Activated naive CD4-positive, alpha-beta T cell treated with anti-CD3 and anti-CD28 coated beads for 36 hours (primary cell): ENCODE measurements at regions not wholly inside any gene's neighbourhood (a gene's known extent, or its start where the extent isn't known, plus 50 kb on each side); places are given as distances from the start of the nearest gene placed in this dataset.
"Not testable (repeated sequence)": the region's sequence is repeated elsewhere in the genome, so short reads cannot be mapped to it uniquely, and the experiment has no call there.

Source experiments
- CTCF ChIA-PET: fragments of 350-600 bp; sonication (Branson Sonifier 250); formaldehyde crosslinking; loops from one replicate; lab custom pipeline; 2021; ENCODE audit warnings: antibody characterized with exemption; lab: Charles Lee
- DNase-seq: peaks from one replicate; pipeline ENCODE4 v3.0.0-alpha.2; 2020
- H3K27ac Mint-ChIP-seq: one replicate; pipeline ENCODE4 v1.8.0; 2021; ENCODE audit warnings: mild to moderate bottlenecking, mixed read lengths
- H3K27me3 Mint-ChIP-seq: one replicate; pipeline ENCODE4 v1.8.0; 2021; ENCODE audit warnings: low read depth, mixed read lengths
- H3K36me3 Mint-ChIP-seq: one replicate; pipeline ENCODE4 v1.8.0; 2021; ENCODE audit warnings: low read depth, mixed read lengths
- H3K4me1 Mint-ChIP-seq: one replicate; pipeline ENCODE4 v1.8.0; 2021; ENCODE audit warnings: low read depth, mixed read lengths
- H3K4me3 Mint-ChIP-seq: one replicate; pipeline ENCODE4 v1.8.0; 2021; ENCODE audit warnings: mild to moderate bottlenecking, moderate library complexity, mixed read lengths
- H3K9me3 Mint-ChIP-seq: one replicate; pipeline ENCODE4 v1.8.0; 2021; ENCODE audit warnings: mixed read lengths
- intact Hi-C: fragments of 100-400 bp; cut with micrococcal nuclease; formaldehyde crosslinking; loops from one replicate; pipeline ENCODE4 v1.15.1; 2023

- no peaks in the 10 kb centered on the region for H3K9me3 Mint-ChIP-seq
- peak overlapping the region; percentile 84 for H3K27ac Mint-ChIP-seq
- no peaks in the 10 kb centered on the region for H3K36me3 Mint-ChIP-seq
- intact Hi-C loops: loop anchor here (5.0 to 10.0 kb wide), 4 partner anchors 313 to 901 kb away; no protein-coding TSS in a partner anchor
- no peak overlapping the region for H3K4me3 Mint-ChIP-seq
- H3K4me1 Mint-ChIP-seq: peaks cover 67% of the 10 kb centered on the region
- H3K27me3 Mint-ChIP-seq: no peaks in the 10 kb centered on the region
- CTCF ChIA-PET: no interaction called here
- DNase-seq: peak; percentile 17
These were observed 462.8 kb downstream of the MID1IP1 start for GRCh38 chrX:39264023-39264422.

- no peaks in the 10 kb centered on the region for H3K27me3 Mint-ChIP-seq
- peaks cover 4% of the 10 kb centered on the region for H3K9me3 Mint-ChIP-seq
- H3K4me1 Mint-ChIP-seq: peaks cover 56% of the 10 kb centered on the region
- H3K4me3 Mint-ChIP-seq: no peak overlapping the region
- peaks cover 4% of the 10 kb centered on the region for H3K36me3 Mint-ChIP-seq
- CTCF ChIA-PET: no interaction called here
- intact Hi-C loops: loop anchor here (10.0 kb wide), 1 partner anchor 898 kb away; no protein-coding TSS in a partner anchor
- DNase-seq: no peak
- H3K27ac Mint-ChIP-seq: peak overlapping the region; percentile 91
These were observed 465.9 kb downstream of the MID1IP1 start for GRCh38 chrX:39267176-39267575.

- Mint-ChIP-seq H3K4me3 (peak overlapping the region; percentile 36), H3K4me1 (peaks cover 46% of the 10 kb centered on the region), H3K27ac (peak overlapping the region; percentile 91), H3K36me3 (peaks cover 4% of the 10 kb centered on the region), H3K9me3 (peaks cover 4% of the 10 kb centered on the region), H3K27me3 (no peaks in the 10 kb centered on the region)
- no peak for DNase-seq
- CTCF ChIA-PET: interaction anchor here (0.7 kb wide), 1 partner anchor 36 kb away, joined by 3 read pairs; no protein-coding TSS in a partner anchor
- intact Hi-C loops: loop anchor here (1.0 to 10.0 kb wide), 2 partner anchors 41 to 897 kb away; no protein-coding TSS in a partner anchor
These were observed 466.9 kb downstream of the MID1IP1 start for GRCh38 chrX:39268207-39268606.

- no peak overlapping the region for H3K4me3 Mint-ChIP-seq
These were observed 474.3 kb downstream of the MID1IP1 start for GRCh38 chrX:39275500-39276068.

GRCh38 chrX:39277685-39278390, 476.6 kb downstream of the MID1IP1 start:
- H3K36me3 Mint-ChIP-seq, H3K27me3 Mint-ChIP-seq, CTCF ChIA-PET, H3K9me3 Mint-ChIP-seq, H3K4me1 Mint-ChIP-seq, H3K27ac Mint-ChIP-seq, H3K4me3 Mint-ChIP-seq, intact Hi-C loops, DNase-seq: not testable (repeated sequence)

More at GRCh38 chrX:39275500-39276068, 474.3 kb downstream of the MID1IP1 start:
- H3K4me1 Mint-ChIP-seq: no peaks in the 10 kb centered on the region
- no peaks in the 10 kb centered on the region for H3K27me3 Mint-ChIP-seq
- intact Hi-C loops: no loop called here
- peaks cover 6% of the 10 kb centered on the region for H3K9me3 Mint-ChIP-seq
- peaks cover 2% of the 10 kb centered on the region for H3K36me3 Mint-ChIP-seq
- CTCF ChIA-PET: no interaction called here
- no peak overlapping the region for H3K27ac Mint-ChIP-seq
- no peak for DNase-seq

- Mint-ChIP-seq H3K4me3 (no peak overlapping the region), H3K36me3 (peaks cover 10% of the 10 kb centered on the region), H3K9me3 (peaks cover 23% of the 10 kb centered on the region), H3K4me1 (no peaks in the 10 kb centered on the region), H3K27ac (no peak overlapping the region), H3K27me3 (no peaks in the 10 kb centered on the region)
- intact Hi-C loops: no loop called here
- CTCF ChIA-PET: no interaction called here
- DNase-seq: no peak
These were observed 482.0 kb downstream of the MID1IP1 start for GRCh38 chrX:39283239-39283638.

GRCh38 chrX:39288592-39288991, 487.3 kb downstream of the MID1IP1 start:
- CTCF ChIA-PET: no interaction called here
- H3K36me3 Mint-ChIP-seq: peaks cover 17% of the 10 kb centered on the region
- peaks cover 32% of the 10 kb centered on the region for H3K4me1 Mint-ChIP-seq
- no peak overlapping the region for H3K27ac Mint-ChIP-seq
- intact Hi-C loops: no loop called here
- DNase-seq: no peak
- H3K27me3 Mint-ChIP-seq: no peaks in the 10 kb centered on the region
- H3K9me3 Mint-ChIP-seq: peaks cover 14% of the 10 kb centered on the region
- H3K4me3 Mint-ChIP-seq: no peak overlapping the region

GRCh38 chrX:39289827-39290226, 488.6 kb downstream of the MID1IP1 start:
- CTCF ChIA-PET: interaction anchor here (0.6 kb wide), 1 partner anchor 363 kb away, joined by 5 read pairs; no protein-coding TSS in a partner anchor
- Mint-ChIP-seq H3K27ac (no peak overlapping the region), H3K36me3 (peaks cover 12% of the 10 kb centered on the region), H3K27me3 (no peaks in the 10 kb centered on the region), H3K4me1 (peaks cover 34% of the 10 kb centered on the region), H3K4me3 (no peak overlapping the region), H3K9me3 (peaks cover 6% of the 10 kb centered on the region)
- peak; percentile 41 for DNase-seq
- intact Hi-C loops: loop anchor here (2.0 kb wide), 1 partner anchor 19 kb away; no protein-coding TSS in a partner anchor

GRCh38 chrX:39293203-39293602, 491.9 kb downstream of the MID1IP1 start:
- Mint-ChIP-seq H3K9me3 (peaks cover 3% of the 10 kb centered on the region), H3K4me1 (peaks cover 58% of the 10 kb centered on the region), H3K36me3 (peaks cover 17% of the 10 kb centered on the region), H3K27me3 (no peaks in the 10 kb centered on the region), H3K27ac (peak overlapping the region; percentile 31), H3K4me3 (no peak overlapping the region)
- intact Hi-C loops: no loop called here
- DNase-seq: no peak
- CTCF ChIA-PET: no interaction called here

GRCh38 chrX:39296472-39296871, 495.2 kb downstream of the MID1IP1 start:
- intact Hi-C loops: no loop called here
- no peak overlapping the region for H3K4me3 Mint-ChIP-seq
- peaks cover 54% of the 10 kb centered on the region for H3K4me1 Mint-ChIP-seq
- DNase-seq: no peak
- no peaks in the 10 kb centered on the region for H3K27me3 Mint-ChIP-seq
- peaks cover 16% of the 10 kb centered on the region for H3K36me3 Mint-ChIP-seq
- H3K27ac Mint-ChIP-seq: no peak overlapping the region
- peaks cover 5% of the 10 kb centered on the region for H3K9me3 Mint-ChIP-seq
- CTCF ChIA-PET: no interaction called here

GRCh38 chrX:39298821-39299220, 497.6 kb downstream of the MID1IP1 start:
- Mint-ChIP-seq H3K27ac (no peak overlapping the region), H3K27me3 (no peaks in the 10 kb centered on the region), H3K9me3 (peaks cover 6% of the 10 kb centered on the region), H3K4me1 (peaks cover 43% of the 10 kb centered on the region), H3K4me3 (no peak overlapping the region), H3K36me3 (peaks cover 7% of the 10 kb centered on the region)
- CTCF ChIA-PET: no interaction called here
- intact Hi-C loops: no loop called here
- DNase-seq: no peak

- DNase-seq: no peak
- Mint-ChIP-seq H3K27me3 (no peaks in the 10 kb centered on the region), H3K27ac (no peak overlapping the region), H3K36me3 (peaks cover 14% of the 10 kb centered on the region), H3K9me3 (peaks cover 9% of the 10 kb centered on the region), H3K4me1 (peaks cover 42% of the 10 kb centered on the region), H3K4me3 (no peak overlapping the region)
- CTCF ChIA-PET: no interaction called here
- intact Hi-C loops: no loop called here
These were observed 498.4 kb downstream of the MID1IP1 start for GRCh38 chrX:39299615-39300014.

GRCh38 chrX:39301036-39301435, 499.8 kb downstream of the MID1IP1 start:
- intact Hi-C loops: no loop called here

More at GRCh38 chrX:39301036-39301435, 499.8 kb downstream of the MID1IP1 start:
- Mint-ChIP-seq H3K9me3 (peaks cover 10% of the 10 kb centered on the region), H3K27me3 (no peaks in the 10 kb centered on the region), H3K4me1 (peaks cover 35% of the 10 kb centered on the region), H3K36me3 (peaks cover 14% of the 10 kb centered on the region), H3K4me3 (no peak overlapping the region), H3K27ac (no peak overlapping the region)
- CTCF ChIA-PET: no interaction called here
- DNase-seq: no peak
